NCI-H526 (cell line): ENCODE measurements at regions not wholly inside any gene's neighbourhood (a gene's known extent, or its start where the extent isn't known, plus 50 kb on each side); places are given as distances from the start of the nearest gene placed in this dataset.

ENCODE experiments used
- DNase-seq, 2 experiments: peaks; one replicate each; lab custom pipeline; 2025; lab: John Stamatoyannopoulos, UW

- DNase-seq, result no peak
Observed at GRCh38 chr10:78772986-78773530, 295.7 kb upstream of the ZMIZ1 start.

GRCh38 chr10:78774614-78774998, 294.2 kb upstream of the ZMIZ1 start:
- DNase-seq, result no peak

- DNase-seq, result no peak
Observed at GRCh38 chr10:78774999-78775711, 293.6 kb upstream of the ZMIZ1 start.

GRCh38 chr10:78775891-78776290, 292.9 kb upstream of the ZMIZ1 start:
- no peak for DNase-seq

GRCh38 chr10:78776756-78777155, 292.0 kb upstream of the ZMIZ1 start:
- no peak for DNase-seq

GRCh38 chr10:78777466-78777865, 291.3 kb upstream of the ZMIZ1 start:
- DNase-seq, result no peak

GRCh38 chr10:78777867-78778266, 290.9 kb upstream of the ZMIZ1 start:
- no peak for DNase-seq

GRCh38 chr10:78778444-78779338, 290.1 kb upstream of the ZMIZ1 start:
- DNase-seq, result no peak

GRCh38 chr10:78779339-78779955, 289.3 kb upstream of the ZMIZ1 start:
- DNase-seq, result no peak

GRCh38 chr10:78780551-78780961, 288.2 kb upstream of the ZMIZ1 start:
- DNase-seq, result no peak

GRCh38 chr10:78781251-78781913, 287.4 kb upstream of the ZMIZ1 start:
- DNase-seq, result no peak

GRCh38 chr10:78781991-78782390, 286.8 kb upstream of the ZMIZ1 start:
- no peak for DNase-seq

- no peak for DNase-seq
Observed at GRCh38 chr10:78782441-78782840, 286.3 kb upstream of the ZMIZ1 start.

- DNase-seq, result peak in 1 of 2 experiments; percentile 16
Observed at GRCh38 chr10:78783753-78784152, 285.0 kb upstream of the ZMIZ1 start.

- peak in 1 of 2 experiments; percentile 11 for DNase-seq
Observed at GRCh38 chr10:78784546-78784945, 284.2 kb upstream of the ZMIZ1 start.

- DNase-seq, result no peak
Observed at GRCh38 chr10:78785066-78785465, 283.7 kb upstream of the ZMIZ1 start.

GRCh38 chr10:78785991-78786390, 282.8 kb upstream of the ZMIZ1 start:
- no peak for DNase-seq

- DNase-seq, result no peak
Observed at GRCh38 chr10:78787125-78787524, 281.6 kb upstream of the ZMIZ1 start.

- DNase-seq, result no peak
Observed at GRCh38 chr10:78794736-78795455, 273.9 kb upstream of the ZMIZ1 start.

- DNase-seq, result no peak
Observed at GRCh38 chr10:78798976-78799730, 269.6 kb upstream of the ZMIZ1 start.

GRCh38 chr10:78800006-78800405, 268.8 kb upstream of the ZMIZ1 start:
- no peak for DNase-seq
